H1 (cell line): ENCODE measurements at regions not wholly inside any gene's neighbourhood (a gene's known extent, or its start where the extent isn't known, plus 50 kb on each side); places are given as distances from the start of the nearest gene placed in this dataset.

Source experiments
- CTCF ChIA-PET: fragments of 300-600 bp; sonication (Branson Sonifier 250); formaldehyde crosslinking; loops from one replicate; lab custom pipeline; 2021; ENCODE audit not compliant: partially characterized antibody; lab: Charles Lee
- POLR2A ChIA-PET: fragments of 300-600 bp; sonication (Branson Sonifier 250); formaldehyde crosslinking; loops from one replicate; lab custom pipeline; 2021; ENCODE audit warnings: inconsistent platforms; ENCODE audit not compliant: partially characterized antibody; lab: Charles Lee
- DNase-seq, 2 experiments: peaks; one replicate each; pipeline versions ENCODE4 v3.0.0 to v3.0.0-alpha.2; 2010 to 2022; ENCODE audit warnings: low spot score in 2 of 2, low read depth in 1 of 2, mixed read lengths in 1 of 2
- FAIRE-seq: peaks from 2 replicates; lab custom pipeline; 2011; peaks lifted over from hg19 to GRCh38; lab: Jason Lieb, UNC
- H2AFZ ChIP-seq: 2 replicates; pipeline ENCODE4 v1.8.1; 2012; ENCODE audit warnings: low read length, inconsistent platforms
- H2AK5ac ChIP-seq: 2 replicates; pipeline ENCODE4 v1.6.1; 2013; ENCODE audit warnings: low read depth, low read length
- H2BK120ac ChIP-seq: replicated peaks from 2 replicates; pipeline ENCODE3; 2013; ENCODE audit warnings: low read depth, low read length, inconsistent platforms
- H2BK12ac ChIP-seq: 2 replicates; pipeline ENCODE4 v1.6.1; 2013; ENCODE audit warnings: low read depth, low read length
- H2BK15ac ChIP-seq: 2 replicates; pipeline ENCODE4 v1.6.1; 2013; ENCODE audit warnings: low read length
- H2BK20ac ChIP-seq: 2 replicates; pipeline ENCODE4 v1.6.1; 2013; ENCODE audit warnings: low read length
- H2BK5ac ChIP-seq: 2 replicates; pipeline ENCODE4 v1.6.1; 2013; ENCODE audit warnings: low read depth, low read length
- H3K14ac ChIP-seq: 2 replicates; pipeline ENCODE4 v1.6.1; 2013; ENCODE audit warnings: inconsistent platforms; ENCODE audit not compliant: insufficient read length
- H3K18ac ChIP-seq: 2 replicates; pipeline ENCODE4 v1.6.1; 2013; ENCODE audit warnings: low read length; ENCODE audit errors: extremely low read depth
- H3K23ac ChIP-seq: 2 replicates; pipeline ENCODE4 v1.6.1; 2013; ENCODE audit warnings: inconsistent platforms; ENCODE audit not compliant: insufficient read length
- H3K23me2 ChIP-seq: 2 replicates; pipeline ENCODE4 v1.6.1; 2013; ENCODE audit warnings: low read depth, low read length
- H3K27ac ChIP-seq: 2 replicates; pipeline ENCODE4 v1.6.1; 2011; ENCODE audit warnings: low read depth, low read length, inconsistent platforms
- H3K27me3 ChIP-seq, 4 experiments: replicated peaks in 1 of 4; 1 replicate in 1 of 4; 2 replicates in 3 of 4; pipeline versions ENCODE4 v1.6.1 to v1.8.1; 2011 to 2013; ENCODE audit warnings: low read length in 3 of 4, mild to moderate bottlenecking in 3 of 4, inconsistent platforms in 2 of 4, mixed read lengths in 2 of 4, moderate library complexity in 1 of 4; ENCODE audit not compliant: control insufficient read depth in 3 of 4, insufficient read depth in 3 of 4; ENCODE audit errors: extremely low read depth in 1 of 4
- H3K36me3 ChIP-seq, 4 experiments: 2 replicates each; pipeline versions ENCODE4 v1.6.1 to v1.8.1; 2011 to 2013; ENCODE audit warnings: mild to moderate bottlenecking in 4 of 4, low read length in 3 of 4, moderate library complexity in 2 of 4, control low read depth in 1 of 4, inconsistent platforms in 1 of 4; ENCODE audit not compliant: insufficient read depth in 4 of 4, control insufficient read depth in 2 of 4
- H3K4ac ChIP-seq: replicated peaks from 2 replicates; pipeline ENCODE3; 2013; ENCODE audit warnings: low read length, low read depth, mixed read lengths, inconsistent platforms; ENCODE audit not compliant: insufficient read length
- H3K4me1 ChIP-seq, 4 experiments: replicated peaks in 1 of 4; 1 replicate in 1 of 4; 2 replicates in 3 of 4; pipeline versions ENCODE4 v1.6.1 to v1.8.1; 2011 to 2013; ENCODE audit warnings: low read length in 3 of 4, inconsistent platforms in 2 of 4, mixed read lengths in 1 of 4; ENCODE audit not compliant: insufficient read depth in 4 of 4, control insufficient read depth in 3 of 4
- H3K4me2 ChIP-seq, 2 experiments: 2 replicates each; pipeline versions ENCODE4 v1.6.1 to v1.8.1; 2011 to 2013; ENCODE audit warnings: low read depth in 2 of 2, low read length in 2 of 2, control low read depth in 1 of 2, inconsistent platforms in 1 of 2, mild to moderate bottlenecking in 1 of 2; ENCODE audit not compliant: insufficient read depth in 1 of 2
- H3K4me3 ChIP-seq, 4 experiments: fragments of 200-600, 300-600 bp in 1 of 4; sonication (generic), shearing (Covaris generic), sonication (Bioruptor Twin) in 1 of 4; 2 replicates each; pipeline versions ENCODE4 v1.5.1 to v1.8.1; 2011 to 2016; ENCODE audit warnings: low read length in 4 of 4, low read depth in 3 of 4, control low read depth in 2 of 4, inconsistent platforms in 2 of 4, mild to moderate bottlenecking in 2 of 4, mixed read lengths in 1 of 4, moderate library complexity in 1 of 4; ENCODE audit not compliant: insufficient read depth in 2 of 4; ENCODE audit errors: extremely low read depth in 1 of 4
- H3K56ac ChIP-seq: replicated peaks from 2 replicates; pipeline ENCODE3; 2013; ENCODE audit warnings: low read depth, mild to moderate bottlenecking, mixed read lengths, low read length, inconsistent platforms; ENCODE audit not compliant: insufficient read length
- H3K79me1 ChIP-seq: 2 replicates; pipeline ENCODE4 v1.6.1; 2013; ENCODE audit warnings: low read depth, low read length, control low read depth
- H3K79me2 ChIP-seq, 2 experiments: 2 replicates each; pipeline versions ENCODE4 v1.6.1 to v1.8.1; 2012 to 2013; ENCODE audit warnings: low read length in 2 of 2, mild to moderate bottlenecking in 2 of 2, inconsistent platforms in 1 of 2; ENCODE audit not compliant: insufficient read depth in 2 of 2, control insufficient read depth in 1 of 2
- H3K9ac ChIP-seq, 4 experiments: replicated peaks in 1 of 4; 1 replicate in 1 of 4; 2 replicates in 3 of 4; pipeline versions ENCODE4 v1.6.1 to v1.8.1; 2011 to 2013; ENCODE audit warnings: low read depth in 3 of 4, low read length in 3 of 4, control low read depth in 2 of 4, mild to moderate bottlenecking in 2 of 4, moderate library complexity in 2 of 4, inconsistent platforms in 1 of 4; ENCODE audit errors: extremely low read depth in 1 of 4
- H3K9me3 ChIP-seq, 2 experiments: 2 replicates each; pipeline versions ENCODE4 v1.6.1 to v1.8.1; 2012 to 2013; ENCODE audit warnings: mild to moderate bottlenecking in 2 of 2, moderate library complexity in 2 of 2, control low read depth in 1 of 2, inconsistent platforms in 1 of 2, low read depth in 1 of 2, low read length in 1 of 2, mixed read lengths in 1 of 2; ENCODE audit not compliant: insufficient read depth in 2 of 2
- H4K20me1 ChIP-seq, 2 experiments: replicated peaks in 1 of 2; 2 replicates each; pipeline versions ENCODE3 to v1.8.1; 2011 to 2013; ENCODE audit warnings: inconsistent platforms in 2 of 2, low read length in 2 of 2, mild to moderate bottlenecking in 1 of 2; ENCODE audit not compliant: insufficient read depth in 2 of 2, control insufficient read depth in 1 of 2
- H4K5ac ChIP-seq: 2 replicates; pipeline ENCODE4 v1.6.1; 2013; ENCODE audit warnings: low read length, low read depth, mixed read lengths, inconsistent platforms; ENCODE audit not compliant: insufficient read length
- H4K8ac ChIP-seq: 2 replicates; pipeline ENCODE4 v1.8.0; 2013; ENCODE audit warnings: mild to moderate bottlenecking, moderate library complexity, low read length, inconsistent platforms; ENCODE audit not compliant: insufficient read depth; ENCODE audit errors: extremely low read depth
- H4K91ac ChIP-seq: replicated peaks from 2 replicates; pipeline ENCODE3; 2013; ENCODE audit warnings: low read length, mixed read lengths, inconsistent platforms; ENCODE audit not compliant: insufficient read length
- WGBS, 2 experiments: shearing (Covaris generic) in 1 of 2; methylation state at CpG; one replicate each; pipeline versions ENCODE4 v1.1.6 to v1.1.7; 2013 to 2015; ENCODE audit warnings: low lambda C conversion rate in 2 of 2, mixed read lengths in 2 of 2, inconsistent platforms in 1 of 2, low coverage in 1 of 2, missing lambda C conversion rate in 1 of 2; ENCODE audit not compliant: insufficient replicate concordance in 2 of 2, insufficient coverage in 1 of 2, insufficient read length in 1 of 2; ENCODE audit errors: extremely low coverage in 1 of 2, missing lambda C conversion rate in 1 of 2; 5-methylcytosine and 5-hydroxymethylcytosine counted together
- TF ChIP-seq, protein P1 (sequence below): fragments of 300-600 bp; sonication (generic); IDR thresholded peaks from 2 replicates; pipeline ENCODE4 v1.7.1; 2012; ENCODE audit warnings: low read length, moderate library complexity, mild to moderate bottlenecking, inconsistent platforms; ENCODE audit not compliant: insufficient replicate concordance

DNA sequence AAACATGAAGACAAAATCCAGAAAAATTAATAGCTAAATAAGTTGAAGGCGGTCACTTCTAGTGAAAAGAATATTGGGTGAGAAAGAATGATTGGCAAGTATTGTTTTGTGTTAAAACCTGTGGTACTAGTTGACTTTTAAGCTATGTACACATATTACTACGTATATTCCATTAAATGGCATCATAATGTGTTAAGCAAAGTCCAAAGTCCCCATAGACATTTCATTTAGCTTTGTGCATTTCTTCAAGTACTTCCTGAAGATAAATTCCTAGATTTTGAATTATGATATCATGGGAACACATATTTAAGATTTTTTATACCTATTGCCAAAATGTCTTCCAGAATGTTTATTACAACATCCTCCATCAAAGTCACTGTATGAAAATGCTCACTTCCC lies 272.7 kb upstream of the IRAK1BP1 start:
- 92% methylated on average over 2 of the region's 2 CpGs; no CpG with 5 or more reads in 1 of the 2 experiments for WGBS, 2 experiments
- ChIA-PET POLR2A (no interaction called here), CTCF (no interaction called here)
- Histone ChIP-seq H3K79me2 (no peaks in the 10 kb centered on the region), H3K36me3 (no peaks in the 10 kb centered on the region), H3K23ac (no peak overlapping the region), H2BK5ac (no peak overlapping the region), H3K14ac (no peak overlapping the region), H4K5ac (no peak overlapping the region), H2AK5ac (no peak overlapping the region), H4K8ac (no peak overlapping the region), H3K27me3 (no peaks in the 10 kb centered on the region), H4K91ac (no peak overlapping the region), H3K4ac (no peak overlapping the region), H3K79me1 (no peaks in the 10 kb centered on the region), H3K4me1 (no peaks in the 10 kb centered on the region), H3K9ac (no peak overlapping the region), H3K23me2 (no peaks in the 10 kb centered on the region), H3K9me3 (no peaks in the 10 kb centered on the region), H2BK12ac (no peak overlapping the region), H2AFZ (no peak overlapping the region), H2BK15ac (no peak overlapping the region), H2BK120ac (no peak overlapping the region), H3K4me2 (no peak overlapping the region), H3K27ac (no peak overlapping the region), H3K18ac (no peak overlapping the region), H3K56ac (no peak overlapping the region), H4K20me1 (no peaks in the 10 kb centered on the region), H3K4me3 (no peak overlapping the region), H2BK20ac (no peak overlapping the region)
- FAIRE-seq, result no peak
- no peak for DNase-seq
- TF ChIP-seq, protein P1, sequence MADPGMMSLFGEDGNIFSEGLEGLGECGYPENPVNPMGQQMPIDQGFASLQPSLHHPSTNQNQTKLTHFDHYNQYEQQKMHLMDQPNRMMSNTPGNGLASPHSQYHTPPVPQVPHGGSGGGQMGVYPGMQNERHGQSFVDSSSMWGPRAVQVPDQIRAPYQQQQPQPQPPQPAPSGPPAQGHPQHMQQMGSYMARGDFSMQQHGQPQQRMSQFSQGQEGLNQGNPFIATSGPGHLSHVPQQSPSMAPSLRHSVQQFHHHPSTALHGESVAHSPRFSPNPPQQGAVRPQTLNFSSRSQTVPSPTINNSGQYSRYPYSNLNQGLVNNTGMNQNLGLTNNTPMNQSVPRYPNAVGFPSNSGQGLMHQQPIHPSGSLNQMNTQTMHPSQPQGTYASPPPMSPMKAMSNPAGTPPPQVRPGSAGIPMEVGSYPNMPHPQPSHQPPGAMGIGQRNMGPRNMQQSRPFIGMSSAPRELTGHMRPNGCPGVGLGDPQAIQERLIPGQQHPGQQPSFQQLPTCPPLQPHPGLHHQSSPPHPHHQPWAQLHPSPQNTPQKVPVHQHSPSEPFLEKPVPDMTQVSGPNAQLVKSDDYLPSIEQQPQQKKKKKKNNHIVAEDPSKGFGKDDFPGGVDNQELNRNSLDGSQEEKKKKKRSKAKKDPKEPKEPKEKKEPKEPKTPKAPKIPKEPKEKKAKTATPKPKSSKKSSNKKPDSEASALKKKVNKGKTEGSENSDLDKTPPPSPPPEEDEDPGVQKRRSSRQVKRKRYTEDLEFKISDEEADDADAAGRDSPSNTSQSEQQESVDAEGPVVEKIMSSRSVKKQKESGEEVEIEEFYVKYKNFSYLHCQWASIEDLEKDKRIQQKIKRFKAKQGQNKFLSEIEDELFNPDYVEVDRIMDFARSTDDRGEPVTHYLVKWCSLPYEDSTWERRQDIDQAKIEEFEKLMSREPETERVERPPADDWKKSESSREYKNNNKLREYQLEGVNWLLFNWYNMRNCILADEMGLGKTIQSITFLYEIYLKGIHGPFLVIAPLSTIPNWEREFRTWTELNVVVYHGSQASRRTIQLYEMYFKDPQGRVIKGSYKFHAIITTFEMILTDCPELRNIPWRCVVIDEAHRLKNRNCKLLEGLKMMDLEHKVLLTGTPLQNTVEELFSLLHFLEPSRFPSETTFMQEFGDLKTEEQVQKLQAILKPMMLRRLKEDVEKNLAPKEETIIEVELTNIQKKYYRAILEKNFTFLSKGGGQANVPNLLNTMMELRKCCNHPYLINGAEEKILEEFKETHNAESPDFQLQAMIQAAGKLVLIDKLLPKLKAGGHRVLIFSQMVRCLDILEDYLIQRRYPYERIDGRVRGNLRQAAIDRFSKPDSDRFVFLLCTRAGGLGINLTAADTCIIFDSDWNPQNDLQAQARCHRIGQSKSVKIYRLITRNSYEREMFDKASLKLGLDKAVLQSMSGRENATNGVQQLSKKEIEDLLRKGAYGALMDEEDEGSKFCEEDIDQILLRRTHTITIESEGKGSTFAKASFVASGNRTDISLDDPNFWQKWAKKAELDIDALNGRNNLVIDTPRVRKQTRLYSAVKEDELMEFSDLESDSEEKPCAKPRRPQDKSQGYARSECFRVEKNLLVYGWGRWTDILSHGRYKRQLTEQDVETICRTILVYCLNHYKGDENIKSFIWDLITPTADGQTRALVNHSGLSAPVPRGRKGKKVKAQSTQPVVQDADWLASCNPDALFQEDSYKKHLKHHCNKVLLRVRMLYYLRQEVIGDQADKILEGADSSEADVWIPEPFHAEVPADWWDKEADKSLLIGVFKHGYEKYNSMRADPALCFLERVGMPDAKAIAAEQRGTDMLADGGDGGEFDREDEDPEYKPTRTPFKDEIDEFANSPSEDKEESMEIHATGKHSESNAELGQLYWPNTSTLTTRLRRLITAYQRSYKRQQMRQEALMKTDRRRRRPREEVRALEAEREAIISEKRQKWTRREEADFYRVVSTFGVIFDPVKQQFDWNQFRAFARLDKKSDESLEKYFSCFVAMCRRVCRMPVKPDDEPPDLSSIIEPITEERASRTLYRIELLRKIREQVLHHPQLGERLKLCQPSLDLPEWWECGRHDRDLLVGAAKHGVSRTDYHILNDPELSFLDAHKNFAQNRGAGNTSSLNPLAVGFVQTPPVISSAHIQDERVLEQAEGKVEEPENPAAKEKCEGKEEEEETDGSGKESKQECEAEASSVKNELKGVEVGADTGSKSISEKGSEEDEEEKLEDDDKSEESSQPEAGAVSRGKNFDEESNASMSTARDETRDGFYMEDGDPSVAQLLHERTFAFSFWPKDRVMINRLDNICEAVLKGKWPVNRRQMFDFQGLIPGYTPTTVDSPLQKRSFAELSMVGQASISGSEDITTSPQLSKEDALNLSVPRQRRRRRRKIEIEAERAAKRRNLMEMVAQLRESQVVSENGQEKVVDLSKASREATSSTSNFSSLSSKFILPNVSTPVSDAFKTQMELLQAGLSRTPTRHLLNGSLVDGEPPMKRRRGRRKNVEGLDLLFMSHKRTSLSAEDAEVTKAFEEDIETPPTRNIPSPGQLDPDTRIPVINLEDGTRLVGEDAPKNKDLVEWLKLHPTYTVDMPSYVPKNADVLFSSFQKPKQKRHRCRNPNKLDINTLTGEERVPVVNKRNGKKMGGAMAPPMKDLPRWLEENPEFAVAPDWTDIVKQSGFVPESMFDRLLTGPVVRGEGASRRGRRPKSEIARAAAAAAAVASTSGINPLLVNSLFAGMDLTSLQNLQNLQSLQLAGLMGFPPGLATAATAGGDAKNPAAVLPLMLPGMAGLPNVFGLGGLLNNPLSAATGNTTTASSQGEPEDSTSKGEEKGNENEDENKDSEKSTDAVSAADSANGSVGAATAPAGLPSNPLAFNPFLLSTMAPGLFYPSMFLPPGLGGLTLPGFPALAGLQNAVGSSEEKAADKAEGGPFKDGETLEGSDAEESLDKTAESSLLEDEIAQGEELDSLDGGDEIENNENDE, result no peak
